NCI-H2171 (cell line): ENCODE measurements at regions not wholly inside any gene's neighbourhood (a gene's known extent, or its start where the extent isn't known, plus 50 kb on each side); places are given as distances from the start of the nearest gene placed in this dataset.
"Not testable (repeated sequence)": the region's sequence is repeated elsewhere in the genome, so short reads cannot be mapped to it uniquely, and the experiment has no call there.

Source experiments
- DNase-seq: peaks from one replicate; lab custom pipeline; 2025; lab: John Stamatoyannopoulos, UW

GRCh38 chr12:59405992-59406391 is 189.8 kb upstream of the SLC16A7 start:
- no peak for DNase-seq

- DNase-seq: no peak
These were observed 191.6 kb upstream of the SLC16A7 start for GRCh38 chr12:59404109-59404650.

- peak; percentile 25 for DNase-seq
These were observed 192.4 kb upstream of the SLC16A7 start for GRCh38 chr12:59403259-59403932.

GRCh38 chr12:59401862-59402261 is 194.0 kb upstream of the SLC16A7 start:
- DNase-seq: no peak

- DNase-seq: no peak
These were observed 197.7 kb upstream of the SLC16A7 start for GRCh38 chr12:59398164-59398563.

GRCh38 chr12:59396919-59397318 is 198.9 kb upstream of the SLC16A7 start:
- DNase-seq: no peak

GRCh38 chr12:59396519-59396918 is 199.3 kb upstream of the SLC16A7 start:
- no peak for DNase-seq

GRCh38 chr12:59395310-59395709 is 200.5 kb upstream of the SLC16A7 start:
- DNase-seq: not testable (repeated sequence)

- DNase-seq: no peak
These were observed 202.3 kb upstream of the SLC16A7 start for GRCh38 chr12:59393506-59393905.

GRCh38 chr12:59389968-59390576 is 205.8 kb upstream of the SLC16A7 start:
- peak; percentile 48 for DNase-seq

- DNase-seq: no peak
These were observed 207.1 kb upstream of the SLC16A7 start for GRCh38 chr12:59388694-59389093.

GRCh38 chr12:59388176-59388575 is 207.7 kb upstream of the SLC16A7 start:
- DNase-seq: no peak

GRCh38 chr12:59386236-59386635 is 209.6 kb upstream of the SLC16A7 start:
- no peak for DNase-seq

GRCh38 chr12:59383079-59383822 is 212.6 kb upstream of the SLC16A7 start:
- DNase-seq: peak; percentile 90

GRCh38 chr12:59382282-59383078 is 213.3 kb upstream of the SLC16A7 start:
- no peak for DNase-seq

- DNase-seq: no peak
These were observed 214.7 kb upstream of the SLC16A7 start for GRCh38 chr12:59381106-59381505.

GRCh38 chr12:59375633-59376032 is 220.2 kb upstream of the SLC16A7 start:
- DNase-seq: no peak

- DNase-seq: no peak
These were observed 221.0 kb upstream of the SLC16A7 start for GRCh38 chr12:59374783-59375182.

- no peak for DNase-seq
These were observed 222.9 kb upstream of the SLC16A7 start for GRCh38 chr12:59372956-59373355.

- no peak for DNase-seq
These were observed 224.9 kb upstream of the SLC16A7 start for GRCh38 chr12:59370933-59371332.

- DNase-seq: no peak
These were observed 230.7 kb upstream of the SLC16A7 start for GRCh38 chr12:59365133-59365532.

GRCh38 chr12:59357811-59358210 is 238.0 kb upstream of the SLC16A7 start:
- no peak for DNase-seq
